IMR-90 (cell line): ENCODE measurements at regions not wholly inside any gene's neighbourhood (a gene's known extent, or its start where the extent isn't known, plus 50 kb on each side); places are given as distances from the start of the nearest gene placed in this dataset.

Experiments
- ATAC-seq: fragments of 200-7000 bp; cut with Tn5 transposase; 2 replicates; pipeline ENCODE4 v1.9.1; 2020; ENCODE audit warnings: low read depth, mild to moderate bottlenecking, moderate library complexity
- BruUV-seq: library from RNA; stranded (reverse); fragments of 400-500 nt; replicated peaks from 2 replicates; lab custom pipeline; 2021; lab: Mats Ljungman, UMichigan
- CTCF ChIA-PET: fragments of 300-600 bp; formaldehyde crosslinking; extraction: SDS; loops from one replicate; lab custom pipeline; 2021; ENCODE audit warnings: antibody characterized with exemption; lab: Yijun Ruan, JAX
- POLR2A ChIA-PET: fragments of 300-600 bp; sonication (Branson Sonifier 250); formaldehyde crosslinking; loops from one replicate; lab custom pipeline; 2022; ENCODE audit warnings: antibody characterized with exemption; ENCODE audit not compliant: unreplicated experiment; lab: Charles Lee
- DNase-seq: peaks from one replicate; pipeline ENCODE4 v3.0.0; 2013
- H2AFZ ChIP-seq: replicated peaks from 2 replicates; pipeline ENCODE3; 2013; ENCODE audit warnings: low read length, mild to moderate bottlenecking; ENCODE audit not compliant: poor library complexity
- H2AK5ac ChIP-seq: 2 replicates; pipeline ENCODE4 v1.6.1; 2013; ENCODE audit warnings: low read depth, low read length, inconsistent platforms
- H2AK9ac ChIP-seq: replicated peaks from 2 replicates; pipeline ENCODE3; 2013; ENCODE audit warnings: mild to moderate bottlenecking, low read depth, low read length, moderate library complexity; ENCODE audit not compliant: poor library complexity
- H2BK120ac ChIP-seq: 2 replicates; pipeline ENCODE4 v1.6.1; 2013; ENCODE audit warnings: low read depth, low read length, inconsistent platforms
- H2BK15ac ChIP-seq: 3 replicates; pipeline ENCODE4 v1.6.1; 2013; ENCODE audit warnings: low read depth, low read length, inconsistent platforms
- H2BK20ac ChIP-seq: 2 replicates; pipeline ENCODE4 v1.6.1; 2013; ENCODE audit warnings: low read depth, mild to moderate bottlenecking, inconsistent platforms, low read length, moderate library complexity
- H2BK5ac ChIP-seq: 2 replicates; pipeline ENCODE4 v1.6.1; 2013; ENCODE audit warnings: mild to moderate bottlenecking, low read depth, low read length, inconsistent platforms; ENCODE audit not compliant: poor library complexity, severe bottlenecking
- H3K14ac ChIP-seq: replicated peaks from 2 replicates; pipeline ENCODE4 v1.6.1; 2013; ENCODE audit warnings: low read depth, low read length, inconsistent platforms
- H3K18ac ChIP-seq: 2 replicates; pipeline ENCODE4 v1.6.1; 2013; ENCODE audit warnings: low read depth, low read length, control low read depth
- H3K23ac ChIP-seq: 2 replicates; pipeline ENCODE4 v1.6.1; 2013; ENCODE audit warnings: low read depth, low read length, inconsistent platforms
- H3K27ac ChIP-seq: 2 replicates; pipeline ENCODE4 v1.5.1; 2013; ENCODE audit warnings: mild to moderate bottlenecking, control low read depth, low read length; ENCODE audit not compliant: insufficient read depth
- H3K27me3 ChIP-seq: 2 replicates; pipeline ENCODE4 v1.6.1; 2013; ENCODE audit warnings: low read length; ENCODE audit not compliant: control insufficient read depth, insufficient read depth
- H3K36me3 ChIP-seq: 2 replicates; pipeline ENCODE4 v1.6.1; 2013; ENCODE audit warnings: low read length, mixed read lengths; ENCODE audit not compliant: control insufficient read depth, insufficient read depth
- H3K4ac ChIP-seq: 2 replicates; pipeline ENCODE4 v1.6.1; 2013; ENCODE audit warnings: low read depth, low read length, inconsistent platforms
- H3K4me1 ChIP-seq: 2 replicates; pipeline ENCODE4 v1.6.1; 2013; ENCODE audit warnings: low read length, mixed read lengths; ENCODE audit not compliant: control insufficient read depth, insufficient read depth
- H3K4me2 ChIP-seq: 2 replicates; pipeline ENCODE4 v1.6.1; 2013; ENCODE audit warnings: low read depth, mild to moderate bottlenecking, control low read depth, low read length, moderate library complexity
- H3K4me3 ChIP-seq: 2 replicates; pipeline ENCODE4 v1.5.1; 2013; ENCODE audit warnings: low read depth, mild to moderate bottlenecking, control low read depth, low read length, moderate library complexity; ENCODE audit not compliant: insufficient read depth
- H3K56ac ChIP-seq: 2 replicates; pipeline ENCODE4 v1.6.1; 2013; ENCODE audit warnings: low read length, inconsistent platforms; ENCODE audit not compliant: insufficient read depth; ENCODE audit errors: extremely low read depth
- H3K79me1 ChIP-seq, 2 experiments: 2 replicates each; pipeline ENCODE4 v1.6.1; 2013; ENCODE audit warnings: low read length in 2 of 2, inconsistent platforms in 1 of 2, low read depth in 1 of 2
- H3K9ac ChIP-seq: 2 replicates; pipeline ENCODE4 v1.6.1; 2013; ENCODE audit warnings: low read depth, low read length, control low read depth
- H3K9me1 ChIP-seq: 2 replicates; pipeline ENCODE4 v1.6.1; 2013; ENCODE audit warnings: low read length, inconsistent platforms; ENCODE audit not compliant: insufficient read depth
- H3K9me3 ChIP-seq: 2 replicates; pipeline ENCODE4 v1.6.1; 2013; ENCODE audit warnings: low read length; ENCODE audit not compliant: control insufficient read depth, insufficient read depth
- H4K20me1 ChIP-seq: 2 replicates; pipeline ENCODE4 v1.6.1; 2013; ENCODE audit warnings: low read length, inconsistent platforms; ENCODE audit not compliant: insufficient read depth
- H4K5ac ChIP-seq: 2 replicates; pipeline ENCODE4 v1.6.1; 2013; ENCODE audit warnings: mild to moderate bottlenecking, low read depth, low read length, control low read depth
- H4K8ac ChIP-seq, 2 experiments: 2 replicates each; pipeline ENCODE4 v1.6.1; 2013; ENCODE audit warnings: low read depth in 2 of 2, low read length in 2 of 2, control low read depth in 1 of 2, inconsistent platforms in 1 of 2
- H4K91ac ChIP-seq: 2 replicates; pipeline ENCODE4 v1.6.1; 2013; ENCODE audit warnings: low read depth, low read length, inconsistent platforms; ENCODE audit not compliant: insufficient read depth
- CTCF ChIP-seq: conservative IDR thresholded peaks from 2 replicates; pipeline ENCODE4 v1.5.1; 2012; ENCODE audit warnings: mild to moderate bottlenecking, low read depth, low read length, improper control_type of control experiment
- RAD21 ChIP-seq: IDR thresholded peaks from 2 replicates; pipeline ENCODE4 v1.6.1; 2012; ENCODE audit warnings: low read length, improper control_type of control experiment
- WGBS, 2 experiments: methylation state at CpG; one replicate each; pipeline versions ENCODE4 v1.1.5 to v1.1.7; 2013; ENCODE audit warnings: missing lambda C conversion rate in 2 of 2; ENCODE audit not compliant: insufficient read length in 1 of 2; ENCODE audit errors: extremely low coverage in 2 of 2; 5-methylcytosine and 5-hydroxymethylcytosine counted together
- dilution Hi-C: fragments of 300-500 bp; cut with HindIII; formaldehyde crosslinking; loops from one replicate; pipeline ENCODE4 v1.14.3; 2018; ENCODE audit warnings: low sequenced_read_pairs; ENCODE audit not compliant: unreplicated experiment
- in situ Hi-C: fragments of 300-500 bp; cut with MboI; formaldehyde crosslinking; loops from 3 replicates; pipeline ENCODE4 v1.14.3; 2019; ENCODE audit warnings: low sequenced_read_pairs, inconsistent platforms, mixed read lengths
- intact Hi-C: fragments of 100-400 bp; cut with micrococcal nuclease; formaldehyde crosslinking; loops from 2 replicates; pipeline ENCODE4 v1.10.0; 2022

GRCh38 chr16:56041556-56042140, 149.6 kb upstream of the GNAO1 start:
- H3K18ac ChIP-seq, result no peak overlapping the region
- H2BK120ac ChIP-seq, result no peak overlapping the region
- H4K8ac ChIP-seq, result no peak overlapping the region
- H2AFZ ChIP-seq, result no peak overlapping the region
- TF ChIP-seq RAD21 (no peak), CTCF (0 out of 2 replicates have a peak, but pooled peaks have one; percentile 11)
- DNase-seq (no peak), ATAC-seq (no peak)
- H3K4me2 ChIP-seq, result no peak overlapping the region
- no peak overlapping the region for H3K4me3 ChIP-seq
- WGBS, 2 experiments, result 60% methylated on average over 2 of the region's 4 CpGs; no CpG with 5 or more reads in 1 of the 2 experiments
- H3K9ac ChIP-seq, result no peak overlapping the region
- no peaks in the 10 kb centered on the region for H3K9me3 ChIP-seq
- H2AK5ac ChIP-seq, result no peak overlapping the region
- in situ Hi-C loops (no loop called here), intact Hi-C loops (no loop called here), dilution Hi-C loops (no loop called here)
- H2AK9ac ChIP-seq, result no peak overlapping the region
- H2BK15ac ChIP-seq, result no peak overlapping the region
- no peaks in the 10 kb centered on the region for H3K79me1 ChIP-seq
- no TSS peak for BruUV-seq
- no peaks in the 10 kb centered on the region for H3K36me3 ChIP-seq
- ChIA-PET POLR2A (no interaction called here), CTCF (no interaction called here)
- no peak overlapping the region for H3K14ac ChIP-seq
- no peak overlapping the region for H3K27ac ChIP-seq
- H3K27me3 ChIP-seq, result no peaks in the 10 kb centered on the region
- H4K91ac ChIP-seq, result no peak overlapping the region
- no peak overlapping the region for H2BK20ac ChIP-seq
- H4K20me1 ChIP-seq, result no peaks in the 10 kb centered on the region
- no peak overlapping the region for H3K4ac ChIP-seq
- no peaks in the 10 kb centered on the region for H3K4me1 ChIP-seq
- no peak overlapping the region for H3K23ac ChIP-seq
- H3K56ac ChIP-seq, result no peak overlapping the region
- H2BK5ac ChIP-seq, result no peak overlapping the region
- H4K5ac ChIP-seq, result no peak overlapping the region
- no peaks in the 10 kb centered on the region for H3K9me1 ChIP-seq
